HT1080 (cell line): ENCODE measurements at regions not wholly inside any gene's neighbourhood (a gene's known extent, or its start where the extent isn't known, plus 50 kb on each side); places are given as distances from the start of the nearest gene placed in this dataset.

Experiments
- DNase-seq: peaks from one replicate; pipeline ENCODE4 v3.0.0-alpha.2; 2015; ENCODE audit warnings: low read depth

DNA sequence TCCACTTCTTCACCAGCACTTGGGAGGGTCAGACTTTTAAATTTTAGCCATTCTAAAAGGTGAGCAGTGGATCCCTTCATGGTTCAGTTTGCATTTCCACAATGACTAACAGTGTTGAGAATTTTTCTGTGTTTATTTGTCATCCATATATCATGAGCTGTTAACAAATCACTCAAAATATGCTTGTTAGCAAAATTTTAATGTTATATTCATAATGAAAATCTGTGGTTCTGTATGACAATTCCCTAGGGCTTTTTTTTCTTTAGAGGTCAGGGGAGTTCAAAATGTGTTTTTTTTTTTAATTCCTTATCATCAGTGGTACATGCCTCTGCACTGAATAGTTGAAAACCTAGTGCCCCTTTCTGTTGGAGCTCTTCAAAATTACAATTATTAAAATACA is 682.2 kb upstream of the ADGRL2 start:
- no peak for DNase-seq

DNA sequence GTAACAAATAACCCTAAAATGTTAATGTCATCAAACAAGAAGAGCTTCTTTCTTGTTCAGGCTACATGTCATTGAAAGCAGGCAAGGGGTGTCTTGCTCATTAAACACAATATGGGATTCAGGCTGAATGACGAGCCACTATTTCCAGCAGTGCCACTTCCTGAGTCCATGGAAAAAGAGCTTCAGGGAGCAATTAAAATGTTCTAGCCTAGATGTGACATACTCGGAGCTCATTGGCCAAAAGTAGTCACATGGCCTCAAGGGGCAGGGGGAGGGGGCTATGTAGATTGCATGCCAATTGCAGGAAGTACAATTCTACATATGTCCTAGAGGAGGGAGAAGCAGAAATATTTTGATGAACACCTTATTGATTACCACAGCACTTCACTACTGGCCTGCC is 685.3 kb upstream of the ADGRL2 start:
- DNase-seq: no peak

DNA sequence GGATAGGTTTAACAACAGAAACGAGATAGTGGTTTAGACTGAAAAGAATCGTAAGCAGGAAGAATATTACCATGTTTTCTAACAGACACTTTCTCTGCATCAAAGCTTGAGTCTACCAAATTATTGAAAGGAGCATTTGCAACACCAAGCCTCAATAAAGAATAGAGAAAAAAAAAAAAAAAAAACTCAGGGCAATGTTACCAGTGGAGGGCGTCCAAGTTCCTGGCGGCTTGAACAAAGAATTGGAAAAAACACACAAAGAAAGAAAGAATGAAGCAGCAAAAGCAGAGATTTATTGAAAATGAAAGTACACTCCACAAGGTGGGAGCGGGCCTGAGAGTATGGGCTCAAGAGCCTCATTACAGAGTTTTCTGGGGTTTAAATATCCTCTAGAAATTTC is 686.5 kb upstream of the ADGRL2 start:
- peak; percentile 12 for DNase-seq

DNA sequence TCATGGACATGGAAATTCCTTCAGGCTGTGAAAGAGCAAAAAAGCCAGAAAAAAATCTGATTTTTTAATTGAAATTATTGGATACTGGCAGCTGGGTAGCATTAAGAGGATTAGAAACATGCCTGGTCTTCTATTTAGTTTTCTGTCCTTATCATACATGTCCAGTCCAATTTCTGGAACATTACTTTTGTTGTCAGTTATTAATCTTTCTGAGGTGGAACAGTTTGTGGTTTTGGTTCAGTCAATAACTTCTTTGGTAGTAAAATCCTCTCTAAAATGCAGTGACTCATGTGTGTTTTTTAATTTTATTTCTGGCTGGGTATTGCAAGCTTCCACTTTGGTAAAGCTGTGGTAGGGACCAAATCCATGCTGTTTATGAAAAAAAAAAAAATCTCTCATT is 687.0 kb upstream of the ADGRL2 start:
- peak; percentile 6 for DNase-seq

DNA sequence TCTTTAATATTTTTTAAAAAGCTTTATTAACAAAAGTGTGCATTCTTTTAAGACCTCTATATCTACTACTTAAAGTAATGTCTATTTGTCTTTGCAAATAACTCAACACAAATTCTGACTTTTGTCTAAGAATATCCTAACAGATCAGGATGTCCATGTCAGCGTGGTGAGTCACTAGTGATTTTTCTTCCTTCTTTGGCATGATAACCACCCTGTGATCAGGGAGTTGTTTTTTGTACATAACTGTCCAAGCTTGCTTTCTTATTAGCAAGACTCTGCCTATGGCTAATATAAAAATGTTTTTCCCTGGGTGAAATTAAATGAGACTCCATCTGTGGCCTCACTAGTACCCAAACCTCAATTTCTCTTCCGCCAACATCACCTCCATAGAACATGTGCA is 688.9 kb upstream of the ADGRL2 start:
- peak; percentile 42 for DNase-seq

DNA sequence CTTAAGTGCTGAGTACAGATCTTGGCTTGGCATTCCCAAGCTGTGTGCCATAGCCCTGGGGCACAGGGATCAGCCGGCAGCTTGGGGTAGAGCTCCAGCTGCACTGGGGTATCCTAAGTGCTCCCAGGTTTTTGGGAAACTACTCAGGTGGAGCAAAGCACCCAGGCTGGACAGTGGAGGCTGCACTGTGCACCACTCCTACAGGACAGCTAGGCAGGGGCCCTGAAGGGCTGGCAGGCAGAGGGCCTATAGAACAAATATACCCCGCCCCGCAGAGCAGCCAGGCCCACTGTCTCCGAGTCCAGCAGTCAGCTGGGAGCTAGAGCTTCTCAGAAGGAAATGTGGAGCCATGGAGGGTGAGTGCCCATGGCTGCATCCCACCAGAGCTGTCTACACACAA is 691.7 kb upstream of the ADGRL2 start:
- no peak for DNase-seq

DNA sequence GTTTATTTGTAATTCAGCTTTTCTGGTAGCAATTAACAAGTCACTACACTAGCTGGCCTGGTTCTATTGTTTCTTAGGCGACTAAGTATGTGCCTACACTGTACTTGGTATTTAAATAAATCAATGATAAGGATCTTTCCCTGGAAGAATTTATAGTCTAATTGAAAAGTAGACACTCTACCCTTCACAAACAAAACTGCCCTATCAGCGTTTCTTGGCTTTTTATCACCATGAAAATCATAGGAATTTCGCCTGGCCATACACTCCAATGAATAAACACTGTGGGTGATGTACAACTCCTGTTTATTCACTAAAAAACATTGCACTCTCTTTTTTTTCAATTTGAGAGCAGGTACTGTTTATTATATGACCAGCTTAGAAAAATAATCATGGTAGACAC is 702.9 kb upstream of the ADGRL2 start:
- DNase-seq: no peak

DNA sequence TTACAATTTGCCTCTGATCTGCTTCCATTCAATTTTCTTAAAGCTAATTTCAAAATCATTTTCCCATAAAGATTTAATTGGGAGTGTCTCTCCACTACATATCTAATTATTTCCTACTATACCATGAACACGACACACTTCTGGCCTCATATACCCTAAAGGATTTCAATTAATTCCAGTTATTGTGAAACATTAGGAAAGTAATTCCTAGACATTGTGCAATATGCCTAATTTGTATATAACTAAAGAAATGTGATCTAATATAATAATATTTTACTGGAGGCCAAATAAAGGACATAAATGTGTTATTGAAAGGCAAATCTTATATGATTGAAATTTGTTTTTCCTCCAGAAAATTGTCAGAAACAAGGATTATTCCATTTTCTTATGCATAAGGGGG is 727.2 kb upstream of the ADGRL2 start:
- no peak for DNase-seq

DNA sequence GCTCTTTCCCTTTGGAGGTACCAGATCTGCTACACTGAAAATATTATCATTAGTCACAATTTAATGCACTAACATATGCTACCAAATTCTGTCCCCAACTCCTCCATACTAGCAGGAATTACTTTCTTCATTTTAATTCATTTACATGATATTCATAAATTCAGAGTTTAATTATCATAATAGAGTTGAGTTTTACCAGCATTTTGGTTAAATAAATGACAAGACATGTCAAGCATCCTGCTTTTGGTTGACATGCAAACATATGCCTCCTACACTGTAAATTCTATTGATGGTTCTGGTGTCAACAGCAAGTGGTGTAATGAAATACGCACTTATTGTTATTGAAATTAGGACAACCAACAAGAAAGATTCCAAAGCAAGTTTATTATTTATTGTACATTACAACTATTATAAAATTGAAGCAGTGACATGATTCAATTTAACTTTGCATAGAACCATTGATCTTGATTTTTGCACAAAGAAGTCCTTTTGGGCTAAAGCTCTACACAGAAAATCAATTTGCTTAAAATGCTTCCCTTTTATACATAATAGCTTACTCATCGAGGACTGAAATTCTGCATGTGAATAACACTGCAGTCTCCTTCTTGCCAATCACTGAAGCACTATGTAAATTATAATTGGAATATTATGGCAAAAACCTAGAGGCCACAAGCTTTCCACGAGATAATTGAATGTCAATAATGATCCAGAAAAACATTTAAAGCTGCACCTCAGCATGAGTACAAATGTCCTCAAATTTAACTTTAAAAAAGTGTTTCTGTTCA is 728.6 kb upstream of the ADGRL2 start:
- no peak for DNase-seq

DNA sequence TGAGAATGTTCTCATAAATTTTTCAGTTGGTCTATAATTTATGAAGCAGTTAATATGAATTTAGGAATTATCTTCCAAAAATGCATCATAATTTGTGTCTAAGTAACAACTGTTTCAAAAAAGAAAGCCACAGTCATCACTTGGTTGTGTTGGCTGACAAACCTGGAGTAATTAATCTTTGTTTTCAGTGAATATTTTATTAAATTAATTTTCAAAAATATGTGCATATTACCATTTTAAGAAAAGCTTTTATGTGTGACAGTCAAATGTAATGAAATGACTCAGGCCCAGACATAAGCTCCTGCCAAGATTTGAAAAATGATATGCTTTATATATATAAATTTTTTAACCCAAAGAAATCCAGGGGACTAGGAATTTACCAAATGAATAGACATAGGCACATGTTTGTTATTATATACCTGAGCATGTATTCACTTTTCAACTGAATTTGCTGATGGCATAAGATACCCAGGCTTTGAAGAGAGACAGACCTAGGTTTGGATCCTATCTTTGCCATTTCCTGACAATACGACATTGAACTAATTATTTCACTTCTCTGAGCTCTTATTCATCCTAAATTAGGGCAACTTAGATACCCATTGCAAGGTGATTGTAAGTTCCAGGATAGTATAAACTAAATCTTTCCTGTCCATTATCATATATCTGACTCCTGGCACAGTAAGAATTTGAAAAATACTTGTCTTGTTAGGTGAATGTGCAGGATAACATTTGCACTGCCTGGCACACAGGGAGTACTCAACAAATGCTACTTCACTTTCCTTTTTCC is 729.5 kb upstream of the ADGRL2 start:
- DNase-seq: no peak

DNA sequence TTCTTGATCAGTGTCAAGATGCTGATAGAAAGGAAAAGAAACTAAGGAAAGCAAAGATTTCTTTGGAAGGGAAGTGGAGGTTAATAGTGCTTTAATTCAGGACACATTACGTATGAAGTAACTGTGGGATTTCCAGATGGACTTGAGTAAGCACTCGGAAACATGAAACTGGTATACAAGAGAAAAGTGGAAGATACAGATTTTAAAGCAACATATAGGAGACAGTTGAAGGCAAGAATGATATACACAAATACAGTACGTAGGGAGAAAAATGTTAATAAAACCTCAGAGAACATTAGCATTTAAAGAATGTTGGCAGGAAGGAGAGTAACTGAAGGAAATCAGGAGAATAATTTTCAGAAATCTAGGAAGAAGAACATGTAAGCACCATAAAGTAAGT is 730.9 kb upstream of the ADGRL2 start:
- no peak for DNase-seq

DNA sequence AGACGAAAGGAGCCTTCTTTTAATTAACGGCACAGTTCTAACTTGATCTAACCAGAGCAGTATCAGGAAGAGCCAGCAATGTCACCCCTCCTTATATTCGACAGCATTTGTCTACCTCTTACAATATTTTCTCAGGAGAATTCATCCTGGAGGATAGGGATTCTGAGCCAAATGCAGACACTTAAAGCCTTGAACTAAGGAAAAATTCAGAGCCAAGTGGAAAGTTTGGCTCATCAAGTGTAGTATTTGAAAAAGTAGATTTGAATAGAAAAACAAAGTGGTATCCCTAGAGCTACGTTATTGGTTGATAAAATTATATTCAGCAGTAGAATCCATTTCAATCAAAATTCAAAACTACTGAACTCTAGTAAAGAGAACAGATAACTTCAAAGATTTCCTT is 732.0 kb upstream of the ADGRL2 start:
- no peak for DNase-seq

DNA sequence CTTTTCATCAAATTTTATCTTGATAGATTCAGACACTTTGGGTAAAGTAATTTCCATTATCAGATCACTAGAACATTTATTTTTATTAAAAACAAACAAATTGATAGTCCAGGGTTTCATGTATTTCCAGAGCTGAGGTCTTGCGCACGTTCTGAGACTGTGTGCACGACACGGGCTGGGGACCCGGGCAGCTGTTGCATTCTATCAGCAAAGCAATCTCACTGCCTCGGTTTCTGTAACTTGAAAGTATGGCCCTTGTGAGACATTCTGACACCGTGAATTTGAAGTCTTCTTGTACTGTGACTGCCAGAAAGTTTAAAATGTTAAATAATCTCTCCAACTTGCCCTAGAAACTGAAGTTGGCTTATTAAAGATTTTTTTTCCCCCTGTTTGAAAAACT is 746.9 kb upstream of the ADGRL2 start:
- DNase-seq: no peak

DNA sequence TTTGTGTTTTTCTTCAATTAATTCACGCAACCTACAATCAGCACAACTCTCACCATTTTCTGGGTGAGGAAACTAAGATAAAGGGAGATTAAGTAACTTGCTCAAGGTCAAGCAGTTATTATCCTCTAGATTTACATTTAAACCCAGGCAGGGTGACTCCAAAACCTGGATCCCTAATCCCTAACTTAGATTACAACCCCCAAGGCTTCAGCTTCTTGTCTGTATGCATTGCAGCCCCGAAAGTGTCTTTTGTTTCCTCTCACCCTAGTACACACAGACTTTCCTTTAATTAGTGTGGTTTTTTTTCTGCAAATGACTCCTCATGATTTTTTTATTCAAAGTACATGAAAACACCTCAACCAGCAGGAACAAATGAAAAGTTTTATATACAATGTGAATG is 748.6 kb upstream of the ADGRL2 start:
- no peak for DNase-seq

DNA sequence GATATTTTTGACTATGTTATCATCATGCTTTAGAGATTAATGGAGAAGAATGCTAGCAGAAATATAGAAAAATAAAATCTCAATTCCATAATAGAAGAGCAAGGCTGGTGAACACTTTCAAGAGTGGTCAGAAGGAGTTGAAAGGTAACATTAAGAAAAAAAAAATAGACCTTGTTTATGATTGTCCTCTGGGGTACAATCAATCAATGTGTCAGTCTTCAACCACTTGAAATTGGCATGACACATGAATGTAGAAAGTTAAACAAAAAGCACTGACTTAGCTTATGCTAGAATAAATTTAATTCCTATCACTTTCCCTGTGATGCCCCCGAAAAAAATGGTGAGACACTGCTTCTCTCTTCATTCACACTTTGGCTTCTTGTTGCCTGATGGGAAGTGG is 750.3 kb upstream of the ADGRL2 start:
- DNase-seq: no peak

DNA sequence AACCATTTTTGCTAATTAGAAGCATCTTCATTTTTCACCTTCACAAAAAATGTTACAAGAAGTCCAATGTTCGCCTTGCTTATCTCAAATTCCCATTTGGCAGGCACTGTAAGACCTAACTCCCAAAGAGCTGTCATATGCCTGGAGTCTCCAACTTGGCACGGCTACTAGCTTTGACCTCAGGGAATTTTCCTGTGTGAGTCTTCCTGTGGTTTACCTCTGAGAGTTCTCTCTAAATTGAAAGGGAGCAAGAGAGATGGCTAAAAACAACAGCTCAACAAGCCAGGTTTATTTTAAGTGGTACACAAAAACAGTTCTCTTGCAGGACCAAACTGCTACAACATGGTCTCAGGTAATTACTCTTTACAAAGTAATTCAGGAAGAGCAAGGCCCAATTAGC is 756.0 kb upstream of the ADGRL2 start:
- DNase-seq: peak; percentile 47

DNA sequence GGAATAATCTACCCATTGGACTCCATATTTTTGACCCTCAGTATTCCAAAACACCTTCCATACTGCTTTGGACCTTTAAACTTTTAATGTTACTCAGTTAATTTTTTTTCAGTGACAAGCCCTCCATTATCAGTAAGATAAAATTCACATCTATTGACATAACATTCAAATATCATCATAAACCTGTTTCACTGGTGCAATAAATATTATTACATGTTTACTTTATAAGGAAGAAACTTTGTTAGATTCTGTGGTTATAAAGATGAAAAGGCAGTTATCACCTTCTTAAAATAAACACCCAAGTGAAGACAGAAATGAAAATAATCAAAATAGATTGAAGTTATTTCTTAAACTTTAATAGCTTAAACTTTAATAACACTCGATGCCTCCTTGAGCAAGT is 758.5 kb upstream of the ADGRL2 start:
- DNase-seq: no peak

DNA sequence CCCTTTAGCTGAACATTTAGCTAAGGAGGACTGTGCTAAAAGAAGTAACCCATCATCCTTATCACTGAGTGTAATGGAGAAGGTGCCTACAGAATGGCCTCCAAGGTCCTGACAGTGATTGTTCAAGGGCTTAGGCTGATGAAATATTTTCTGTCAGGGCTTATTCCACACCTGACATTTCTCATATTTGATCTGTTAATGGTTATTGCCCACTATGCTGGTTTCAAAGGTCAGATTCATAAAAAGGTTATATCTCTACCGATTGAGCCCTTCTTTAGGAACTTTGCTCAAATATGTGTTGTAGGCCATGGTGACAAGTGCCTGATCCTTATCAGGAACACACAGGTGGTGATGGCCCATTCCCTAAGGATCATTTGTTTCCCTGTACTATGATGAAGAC is 766.4 kb upstream of the ADGRL2 start:
- no peak for DNase-seq

DNA sequence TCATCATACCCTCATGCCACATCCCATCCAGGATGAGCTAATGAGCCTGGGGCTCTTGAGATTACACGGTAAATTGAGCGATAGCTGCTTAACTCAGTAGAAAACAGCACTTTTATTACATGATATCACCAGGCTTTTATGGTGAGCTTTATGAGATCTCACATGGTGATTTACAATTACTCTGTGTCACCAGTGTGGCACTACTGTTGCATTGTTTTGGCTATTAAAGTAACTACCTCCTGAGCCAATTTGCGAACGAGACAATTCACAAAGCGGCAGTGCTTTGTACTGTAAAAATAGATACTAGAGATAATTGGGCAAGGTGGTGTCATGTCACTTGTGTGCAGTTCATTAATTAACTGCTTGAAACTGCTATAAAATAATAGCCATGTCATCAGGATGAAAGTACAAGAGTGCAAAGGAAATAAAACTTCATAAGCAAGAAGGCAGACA is 767.7 kb upstream of the ADGRL2 start:
- no peak for DNase-seq

DNA sequence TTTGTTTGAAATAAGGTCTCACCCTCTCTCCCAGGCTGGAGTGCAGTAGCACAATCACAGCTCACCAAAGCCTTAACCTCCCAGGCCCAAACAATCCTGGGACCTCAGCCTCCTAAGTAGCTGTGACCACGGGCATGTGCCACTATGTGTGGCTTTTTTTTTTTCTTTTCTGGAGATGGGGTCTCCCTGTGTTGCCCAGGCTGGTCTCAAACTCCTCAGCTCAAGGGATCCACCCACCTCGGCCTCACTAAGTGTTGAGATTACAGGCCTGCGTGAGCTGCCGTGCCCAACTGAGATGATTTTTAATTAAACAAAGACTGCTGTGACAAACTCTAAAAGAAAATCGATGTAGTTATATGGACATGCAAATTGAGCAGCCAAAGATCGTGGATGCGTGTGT is 768.4 kb upstream of the ADGRL2 start:
- DNase-seq: no peak

DNA sequence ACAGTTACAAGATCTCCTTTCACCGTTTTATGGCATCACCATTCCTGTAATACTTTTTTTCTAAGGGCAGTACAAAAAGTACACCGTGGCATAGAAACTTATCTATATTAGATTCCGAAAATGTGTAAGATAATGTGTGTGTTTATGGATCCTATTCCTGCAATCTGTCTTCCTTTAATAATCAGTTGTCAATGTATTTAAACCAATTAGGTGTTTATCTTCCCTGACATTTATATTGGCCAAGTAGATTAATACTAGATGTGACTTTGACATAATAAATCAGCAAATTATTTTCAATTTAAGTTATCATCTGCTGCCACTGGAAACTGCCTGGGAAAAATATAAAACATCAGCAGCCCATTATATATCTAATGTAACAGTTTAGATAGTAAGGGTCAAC is 770.3 kb upstream of the ADGRL2 start:
- DNase-seq: no peak

DNA sequence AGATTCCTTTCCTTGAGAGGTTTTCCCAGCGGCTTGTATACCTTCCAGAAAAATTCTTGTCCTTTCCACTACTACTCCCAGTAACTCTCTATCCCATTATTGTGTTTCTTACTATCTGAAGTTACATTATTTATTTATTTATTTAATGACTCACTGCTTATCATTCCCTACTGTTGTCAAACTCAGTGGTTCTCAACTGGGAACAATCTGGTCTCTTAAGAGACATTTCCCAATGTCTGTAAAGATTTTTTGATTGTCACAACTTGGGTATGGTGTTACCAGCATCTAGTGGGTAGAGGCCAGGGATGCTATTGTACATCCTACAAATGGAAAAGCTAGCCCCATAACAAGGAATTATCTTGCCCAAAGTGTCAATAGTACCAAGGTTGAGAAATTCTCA is 771.5 kb upstream of the ADGRL2 start:
- DNase-seq: no peak

DNA sequence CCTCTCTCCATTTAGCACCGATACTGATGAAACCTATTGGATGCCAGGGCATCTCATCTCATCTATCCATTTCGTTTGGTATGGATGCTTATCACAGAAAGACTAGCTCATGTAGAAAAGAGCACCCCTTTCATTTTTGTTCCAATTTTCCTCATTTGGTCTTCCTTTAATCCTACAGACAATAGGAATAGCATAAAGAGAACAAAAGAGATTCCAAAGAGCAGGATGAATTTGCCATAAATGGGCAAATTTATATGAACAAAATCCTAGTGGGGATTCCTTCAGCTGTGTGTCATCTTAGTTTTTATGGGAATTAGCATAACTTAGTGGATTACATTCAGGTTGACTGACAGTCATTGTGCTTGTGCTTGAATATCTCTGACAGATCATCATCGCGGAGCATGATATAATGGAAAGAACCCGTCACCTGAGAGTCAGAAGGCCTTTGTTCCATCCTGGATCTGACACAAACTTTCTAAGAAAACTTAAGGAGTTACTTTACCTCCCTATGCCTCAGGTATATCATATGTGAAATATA is 777.5 kb upstream of the ADGRL2 start:
- DNase-seq: no peak
